NCI-H526 (cell line): ENCODE measurements at regions not wholly inside any gene's neighbourhood (a gene's known extent, or its start where the extent isn't known, plus 50 kb on each side); places are given as distances from the start of the nearest gene placed in this dataset.

ENCODE experiments used
- DNase-seq, 2 experiments: peaks; one replicate each; lab custom pipeline; 2025; lab: John Stamatoyannopoulos, UW

- no peak for DNase-seq
These were observed 850.5 kb upstream of the SEMA6A start for GRCh38 chr5:117425163-117425562.

- no peak for DNase-seq
These were observed 849.9 kb upstream of the SEMA6A start for GRCh38 chr5:117424559-117424958.

GRCh38 chr5:117417501-117417900 is 842.9 kb upstream of the SEMA6A start:
- DNase-seq = no peak

GRCh38 chr5:117414926-117415325 is 840.3 kb upstream of the SEMA6A start:
- no peak for DNase-seq

GRCh38 chr5:117411701-117412100 is 837.1 kb upstream of the SEMA6A start:
- DNase-seq = no peak

GRCh38 chr5:117405197-117405596 is 830.6 kb upstream of the SEMA6A start:
- DNase-seq = no peak

- DNase-seq = no peak
These were observed 820.0 kb upstream of the SEMA6A start for GRCh38 chr5:117394506-117395157.

- no peak for DNase-seq
These were observed 818.5 kb upstream of the SEMA6A start for GRCh38 chr5:117393125-117393524.

GRCh38 chr5:117380316-117380715 is 805.7 kb upstream of the SEMA6A start:
- no peak for DNase-seq

GRCh38 chr5:117379521-117379920 is 804.9 kb upstream of the SEMA6A start:
- DNase-seq = no peak

GRCh38 chr5:117376748-117377147 is 802.1 kb upstream of the SEMA6A start:
- DNase-seq = no peak

GRCh38 chr5:117359895-117360294 is 785.3 kb upstream of the SEMA6A start:
- DNase-seq = no peak

- no peak for DNase-seq
These were observed 783.3 kb upstream of the SEMA6A start for GRCh38 chr5:117357886-117358285.

GRCh38 chr5:117347280-117347679 is 772.7 kb upstream of the SEMA6A start:
- DNase-seq = no peak

GRCh38 chr5:117343726-117344125 is 769.1 kb upstream of the SEMA6A start:
- peak; percentile 20 to 51 for DNase-seq

- DNase-seq = no peak
These were observed 762.6 kb upstream of the SEMA6A start for GRCh38 chr5:117337064-117337749.

GRCh38 chr5:117336208-117336607 is 761.6 kb upstream of the SEMA6A start:
- no peak for DNase-seq

GRCh38 chr5:117333011-117333410 is 758.4 kb upstream of the SEMA6A start:
- DNase-seq = no peak

- DNase-seq = no peak
These were observed 757.7 kb upstream of the SEMA6A start for GRCh38 chr5:117332341-117332740.

- no peak for DNase-seq
These were observed 752.9 kb upstream of the SEMA6A start for GRCh38 chr5:117327511-117327910.

- no peak for DNase-seq
These were observed 752.4 kb upstream of the SEMA6A start for GRCh38 chr5:117326997-117327396.

- DNase-seq = no peak
These were observed 743.9 kb upstream of the SEMA6A start for GRCh38 chr5:117318528-117318927.

- DNase-seq = no peak
These were observed 740.5 kb upstream of the SEMA6A start for GRCh38 chr5:117315170-117315569.
